IMR-90 (cell line): ENCODE measurements at regions not wholly inside any gene's neighbourhood (a gene's known extent, or its start where the extent isn't known, plus 50 kb on each side); places are given as distances from the start of the nearest gene placed in this dataset.
"Not testable (repeated sequence)": the region's sequence is repeated elsewhere in the genome, so short reads cannot be mapped to it uniquely, and the experiment has no call there.

Source experiments
- ATAC-seq: fragments of 200-7000 bp; cut with Tn5 transposase; 2 replicates; pipeline ENCODE4 v1.9.1; 2020; ENCODE audit warnings: low read depth, mild to moderate bottlenecking, moderate library complexity
- BruUV-seq: library from RNA; stranded (reverse); fragments of 400-500 nt; replicated peaks from 2 replicates; lab custom pipeline; 2021; lab: Mats Ljungman, UMichigan
- CTCF ChIA-PET: fragments of 300-600 bp; formaldehyde crosslinking; extraction: SDS; loops from one replicate; lab custom pipeline; 2021; ENCODE audit warnings: antibody characterized with exemption; lab: Yijun Ruan, JAX
- POLR2A ChIA-PET: fragments of 300-600 bp; sonication (Branson Sonifier 250); formaldehyde crosslinking; loops from one replicate; lab custom pipeline; 2022; ENCODE audit warnings: antibody characterized with exemption; ENCODE audit not compliant: unreplicated experiment; lab: Charles Lee
- DNase-seq: peaks from one replicate; pipeline ENCODE4 v3.0.0; 2013
- H2AFZ ChIP-seq: replicated peaks from 2 replicates; pipeline ENCODE3; 2013; ENCODE audit warnings: low read length, mild to moderate bottlenecking; ENCODE audit not compliant: poor library complexity
- H2AK5ac ChIP-seq: 2 replicates; pipeline ENCODE4 v1.6.1; 2013; ENCODE audit warnings: low read depth, low read length, inconsistent platforms
- H2AK9ac ChIP-seq: replicated peaks from 2 replicates; pipeline ENCODE3; 2013; ENCODE audit warnings: mild to moderate bottlenecking, low read depth, low read length, moderate library complexity; ENCODE audit not compliant: poor library complexity
- H2BK120ac ChIP-seq: 2 replicates; pipeline ENCODE4 v1.6.1; 2013; ENCODE audit warnings: low read depth, low read length, inconsistent platforms
- H2BK15ac ChIP-seq: 3 replicates; pipeline ENCODE4 v1.6.1; 2013; ENCODE audit warnings: low read depth, low read length, inconsistent platforms
- H2BK20ac ChIP-seq: 2 replicates; pipeline ENCODE4 v1.6.1; 2013; ENCODE audit warnings: low read depth, mild to moderate bottlenecking, inconsistent platforms, low read length, moderate library complexity
- H2BK5ac ChIP-seq: 2 replicates; pipeline ENCODE4 v1.6.1; 2013; ENCODE audit warnings: mild to moderate bottlenecking, low read depth, low read length, inconsistent platforms; ENCODE audit not compliant: poor library complexity, severe bottlenecking
- H3K14ac ChIP-seq: replicated peaks from 2 replicates; pipeline ENCODE4 v1.6.1; 2013; ENCODE audit warnings: low read depth, low read length, inconsistent platforms
- H3K18ac ChIP-seq: 2 replicates; pipeline ENCODE4 v1.6.1; 2013; ENCODE audit warnings: low read depth, low read length, control low read depth
- H3K23ac ChIP-seq: 2 replicates; pipeline ENCODE4 v1.6.1; 2013; ENCODE audit warnings: low read depth, low read length, inconsistent platforms
- H3K27ac ChIP-seq: 2 replicates; pipeline ENCODE4 v1.5.1; 2013; ENCODE audit warnings: mild to moderate bottlenecking, control low read depth, low read length; ENCODE audit not compliant: insufficient read depth
- H3K27me3 ChIP-seq: 2 replicates; pipeline ENCODE4 v1.6.1; 2013; ENCODE audit warnings: low read length; ENCODE audit not compliant: control insufficient read depth, insufficient read depth
- H3K36me3 ChIP-seq: 2 replicates; pipeline ENCODE4 v1.6.1; 2013; ENCODE audit warnings: low read length, mixed read lengths; ENCODE audit not compliant: control insufficient read depth, insufficient read depth
- H3K4ac ChIP-seq: 2 replicates; pipeline ENCODE4 v1.6.1; 2013; ENCODE audit warnings: low read depth, low read length, inconsistent platforms
- H3K4me1 ChIP-seq: 2 replicates; pipeline ENCODE4 v1.6.1; 2013; ENCODE audit warnings: low read length, mixed read lengths; ENCODE audit not compliant: control insufficient read depth, insufficient read depth
- H3K4me2 ChIP-seq: 2 replicates; pipeline ENCODE4 v1.6.1; 2013; ENCODE audit warnings: low read depth, mild to moderate bottlenecking, control low read depth, low read length, moderate library complexity
- H3K4me3 ChIP-seq: 2 replicates; pipeline ENCODE4 v1.5.1; 2013; ENCODE audit warnings: low read depth, mild to moderate bottlenecking, control low read depth, low read length, moderate library complexity; ENCODE audit not compliant: insufficient read depth
- H3K56ac ChIP-seq: 2 replicates; pipeline ENCODE4 v1.6.1; 2013; ENCODE audit warnings: low read length, inconsistent platforms; ENCODE audit not compliant: insufficient read depth; ENCODE audit errors: extremely low read depth
- H3K79me1 ChIP-seq, 2 experiments: 2 replicates each; pipeline ENCODE4 v1.6.1; 2013; ENCODE audit warnings: low read length in 2 of 2, inconsistent platforms in 1 of 2, low read depth in 1 of 2
- H3K9ac ChIP-seq: 2 replicates; pipeline ENCODE4 v1.6.1; 2013; ENCODE audit warnings: low read depth, low read length, control low read depth
- H3K9me1 ChIP-seq: 2 replicates; pipeline ENCODE4 v1.6.1; 2013; ENCODE audit warnings: low read length, inconsistent platforms; ENCODE audit not compliant: insufficient read depth
- H3K9me3 ChIP-seq: 2 replicates; pipeline ENCODE4 v1.6.1; 2013; ENCODE audit warnings: low read length; ENCODE audit not compliant: control insufficient read depth, insufficient read depth
- H4K20me1 ChIP-seq: 2 replicates; pipeline ENCODE4 v1.6.1; 2013; ENCODE audit warnings: low read length, inconsistent platforms; ENCODE audit not compliant: insufficient read depth
- H4K5ac ChIP-seq: 2 replicates; pipeline ENCODE4 v1.6.1; 2013; ENCODE audit warnings: mild to moderate bottlenecking, low read depth, low read length, control low read depth
- H4K8ac ChIP-seq, 2 experiments: 2 replicates each; pipeline ENCODE4 v1.6.1; 2013; ENCODE audit warnings: low read depth in 2 of 2, low read length in 2 of 2, control low read depth in 1 of 2, inconsistent platforms in 1 of 2
- H4K91ac ChIP-seq: 2 replicates; pipeline ENCODE4 v1.6.1; 2013; ENCODE audit warnings: low read depth, low read length, inconsistent platforms; ENCODE audit not compliant: insufficient read depth
- USF2 ChIP-seq: fragments of 150-350 bp; IDR thresholded peaks from 2 replicates; pipeline ENCODE4 v1.6.1; 2017; ENCODE audit warnings: mild to moderate bottlenecking, antibody characterized with exemption, low read length, low read depth
- WGBS, 2 experiments: methylation state at CpG; one replicate each; pipeline versions ENCODE4 v1.1.5 to v1.1.7; 2013; ENCODE audit warnings: missing lambda C conversion rate in 2 of 2; ENCODE audit not compliant: insufficient read length in 1 of 2; ENCODE audit errors: extremely low coverage in 2 of 2; 5-methylcytosine and 5-hydroxymethylcytosine counted together
- dilution Hi-C: fragments of 300-500 bp; cut with HindIII; formaldehyde crosslinking; loops from one replicate; pipeline ENCODE4 v1.14.3; 2018; ENCODE audit warnings: low sequenced_read_pairs; ENCODE audit not compliant: unreplicated experiment
- in situ Hi-C: fragments of 300-500 bp; cut with MboI; formaldehyde crosslinking; loops from 3 replicates; pipeline ENCODE4 v1.14.3; 2019; ENCODE audit warnings: low sequenced_read_pairs, inconsistent platforms, mixed read lengths
- intact Hi-C: fragments of 100-400 bp; cut with micrococcal nuclease; formaldehyde crosslinking; loops from 2 replicates; pipeline ENCODE4 v1.10.0; 2022

- H3K9me1 ChIP-seq, result peaks cover 8% of the 10 kb centered on the region
- H3K9me3 ChIP-seq, result no peaks in the 10 kb centered on the region
- no peak overlapping the region for H3K9ac ChIP-seq
- no peaks in the 10 kb centered on the region for H4K20me1 ChIP-seq
- no peak overlapping the region for H3K4me3 ChIP-seq
- H3K4me2 ChIP-seq, result no peak overlapping the region
- H4K8ac ChIP-seq, result no peak overlapping the region
- H2BK15ac ChIP-seq, result no peak overlapping the region
- H3K14ac ChIP-seq, result no peak overlapping the region
- no peak overlapping the region for H3K18ac ChIP-seq
- H3K36me3 ChIP-seq, result no peaks in the 10 kb centered on the region
- ChIA-PET CTCF (no interaction called here), POLR2A (no interaction called here)
- no peak overlapping the region for H2BK120ac ChIP-seq
- H3K56ac ChIP-seq, result no peak overlapping the region
- H2AK9ac ChIP-seq, result no peak overlapping the region
- ATAC-seq (no peak), DNase-seq (no peak)
- H3K4me1 ChIP-seq, result peaks cover 9% of the 10 kb centered on the region
- WGBS, 2 experiments, result no CpG with 5 or more reads among the region's 1 CpG
- no peak for TF ChIP-seq USF2
- H2BK20ac ChIP-seq, result no peak overlapping the region; the same call in 1 of the 2 replicates
- BruUV-seq, result no TSS peak
- no peak overlapping the region for H3K4ac ChIP-seq
- in situ Hi-C loops (no loop called here), dilution Hi-C loops (no loop called here), intact Hi-C loops (no loop called here)
- H2BK5ac ChIP-seq, result no peak overlapping the region
- no peak overlapping the region for H2AFZ ChIP-seq
- H3K23ac ChIP-seq, result no peak overlapping the region
- no peak overlapping the region for H3K27ac ChIP-seq
- no peak overlapping the region for H4K91ac ChIP-seq
- H4K5ac ChIP-seq, result no peak overlapping the region
- no peak overlapping the region for H2AK5ac ChIP-seq
- no peaks in the 10 kb centered on the region for H3K27me3 ChIP-seq
- 0 out of 4 replicates have a peak, but pooled peaks cover 0 to 4% of the 10 kb centered on the region in 2 experiments for H3K79me1 ChIP-seq
Observed at GRCh38 chr20:4465212-4465611, 216.1 kb upstream of the ADRA1D start.

GRCh38 chr20:4462801-4463200 is 213.7 kb upstream of the ADRA1D start:
- H3K9me1 ChIP-seq, H3K36me3 ChIP-seq, DNase-seq, dilution Hi-C loops, ATAC-seq, H3K27ac ChIP-seq, H3K9me3 ChIP-seq, POLR2A ChIA-PET, H3K4me3 ChIP-seq, BruUV-seq, H3K4me1 ChIP-seq, in situ Hi-C loops, H2BK5ac ChIP-seq, H3K56ac ChIP-seq, H3K27me3 ChIP-seq, intact Hi-C loops, H3K23ac ChIP-seq, H3K79me1 ChIP-seq, H4K8ac ChIP-seq, H2AK9ac ChIP-seq, H3K9ac ChIP-seq, H4K20me1 ChIP-seq, H3K18ac ChIP-seq, H3K4ac ChIP-seq, H4K91ac ChIP-seq: not testable (repeated sequence)
- Histone ChIP-seq H2BK20ac (0 out of 2 replicates have a peak overlapping the region, but pooled peaks have one; percentile 53), H2AK5ac (peak overlapping the region; percentile 28; the same call in 1 of the 2 replicates), H3K14ac (peak overlapping the region; percentile 79), H2BK120ac (peak overlapping the region; percentile 40; the same call in 1 of the 2 replicates), H2BK15ac (peak overlapping the region; percentile 49; the same call in 1 of the 3 replicates), H2AFZ (peak overlapping the region; percentile 51), H4K5ac (peak overlapping the region; percentile 13; the same call in 1 of the 2 replicates), H3K4me2 (peak overlapping the region; percentile 62)
- no CpG with 5 or more reads among the region's 1 CpG for WGBS, 2 experiments
- CTCF ChIA-PET, result interaction anchor here (0.8 kb wide), 1 partner anchor 12 kb away, joined by 3 read pairs; no protein-coding TSS in a partner anchor
